ENCODE measurements at regions not wholly inside any gene's neighbourhood (a gene's known extent, or its start where the extent isn't known, plus 50 kb on each side); places are given as distances from the start of the nearest gene placed in this dataset.

GRCh38 chr2:17311106-17311619 lies 207.1 kb downstream of the RAD51AP2 start:
- Histone ChIP-seq H3K4me1 (ENCODE audit: insufficient read depth, low read length) (peaks cover 3% of the 10 kb centered on the region), H3K36me3 (ENCODE audit: insufficient read depth, low read length) (no peaks in the 10 kb centered on the region), H3K4me2 (ENCODE audit: low read length) (peak overlapping the region; percentile 34), H3K9ac (ENCODE audit: low read length) (no peak overlapping the region), H3K9me3 (ENCODE audit: insufficient read depth, low read depth, low read length) (no peaks in the 10 kb centered on the region), H4K20me1 (ENCODE audit: insufficient read depth, low read length) (no peaks in the 10 kb centered on the region), H3K27ac (ENCODE audit: low read depth, low read length) (no peak overlapping the region), H3K27me3 (ENCODE audit: insufficient read depth, low read length) (no peaks in the 10 kb centered on the region), H3K4me3 (ENCODE audit: insufficient read depth, low read depth, low read length) (no peak overlapping the region), H3K79me2 (ENCODE audit: insufficient read depth, low read length) (no peaks in the 10 kb centered on the region), H2AFZ (ENCODE audit: low read depth, low read length) (no peak overlapping the region)
- Mint-ChIP-seq H3K36me3 (ENCODE audit: low read depth, unreplicated experiment) (no peaks in the 10 kb centered on the region), H3K9me3 (ENCODE audit: unreplicated experiment) (no peaks in the 10 kb centered on the region), H3K4me1 (ENCODE audit: low read depth, unreplicated experiment) (peaks cover 26% of the 10 kb centered on the region), H3K27ac (ENCODE audit: unreplicated experiment) (no peak overlapping the region), H3K27me3 (ENCODE audit: low read depth, unreplicated experiment) (peaks cover 4% of the 10 kb centered on the region), H3K4me3 (ENCODE audit: unreplicated experiment) (no peak overlapping the region)
- TF ChIP-seq CTCF (IDR thresholded peaks at IDR 0.05; ENCODE audit: insufficient read depth, low read depth, low read length) (no peak), EZH2 (IDR thresholded peaks at IDR 0.05; ENCODE audit: insufficient read depth, low read length) (no peak)
- FAIRE-seq, result no peak
- DNase-seq (ENCODE audit: low read depth), result no peak

DNA sequence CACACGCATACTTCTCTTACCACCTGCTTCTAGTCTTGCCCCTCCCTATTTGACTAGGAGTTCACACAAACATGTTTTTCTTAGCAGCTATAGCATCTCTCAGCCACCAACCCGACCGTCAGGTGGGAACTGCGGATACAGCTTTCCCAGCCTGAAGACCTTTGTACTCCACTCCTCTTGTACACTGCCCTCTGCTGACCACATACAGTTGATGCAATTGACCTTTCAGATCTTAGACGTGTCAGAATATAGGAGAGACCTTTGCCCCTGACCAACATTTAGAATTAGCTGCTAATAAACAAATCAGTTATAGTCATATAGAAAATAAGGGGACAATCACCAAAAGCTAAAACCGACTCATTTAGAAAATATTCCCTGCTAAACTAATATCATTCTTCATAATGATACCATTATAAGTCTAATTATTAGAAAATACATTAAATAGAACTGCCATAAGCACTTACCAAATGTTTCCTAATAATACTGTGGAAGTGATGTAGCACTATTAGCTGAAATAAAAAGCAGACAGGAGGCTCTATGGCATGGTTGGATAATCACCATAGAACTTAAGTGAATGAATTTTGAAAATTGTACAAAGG lies 208.4 kb downstream of the RAD51AP2 start:
- FAIRE-seq (no peak), DNase-seq (ENCODE audit: low read depth) (peak; percentile 39)
- H2AFZ ChIP-seq (ENCODE audit: low read depth, low read length), result no peak overlapping the region
- no peak overlapping the region for H3K9ac ChIP-seq (ENCODE audit: low read length)
- peaks cover 3% of the 10 kb centered on the region for H3K27me3 Mint-ChIP-seq (ENCODE audit: low read depth, unreplicated experiment)
- no peaks in the 10 kb centered on the region for H3K36me3 ChIP-seq (ENCODE audit: insufficient read depth, low read length)
- no peak overlapping the region for H3K4me3 Mint-ChIP-seq (ENCODE audit: unreplicated experiment)
- H4K20me1 ChIP-seq (ENCODE audit: insufficient read depth, low read length), result no peaks in the 10 kb centered on the region
- no peaks in the 10 kb centered on the region for H3K79me2 ChIP-seq (ENCODE audit: insufficient read depth, low read length)
- no peaks in the 10 kb centered on the region for H3K9me3 Mint-ChIP-seq (ENCODE audit: unreplicated experiment)
- no peaks in the 10 kb centered on the region for H3K9me3 ChIP-seq (ENCODE audit: insufficient read depth, low read depth, low read length)
- no peak overlapping the region for H3K4me3 ChIP-seq (ENCODE audit: insufficient read depth, low read depth, low read length)
- no peak overlapping the region for H3K27ac ChIP-seq (ENCODE audit: low read depth, low read length)
- no peak overlapping the region for H3K27ac Mint-ChIP-seq (ENCODE audit: unreplicated experiment)
- no peak overlapping the region for H3K4me2 ChIP-seq (ENCODE audit: low read length)
- H3K4me1 Mint-ChIP-seq (ENCODE audit: low read depth, unreplicated experiment), result peaks cover 26% of the 10 kb centered on the region
- no peaks in the 10 kb centered on the region for H3K36me3 Mint-ChIP-seq (ENCODE audit: low read depth, unreplicated experiment)
- peaks cover 3% of the 10 kb centered on the region for H3K4me1 ChIP-seq (ENCODE audit: insufficient read depth, low read length)
- no peaks in the 10 kb centered on the region for H3K27me3 ChIP-seq (ENCODE audit: insufficient read depth, low read length)
- TF ChIP-seq EZH2 (IDR thresholded peaks at IDR 0.05; ENCODE audit: insufficient read depth, low read length) (no peak), CTCF (IDR thresholded peaks at IDR 0.05; ENCODE audit: insufficient read depth, low read depth, low read length) (peak; percentile 67)

DNA sequence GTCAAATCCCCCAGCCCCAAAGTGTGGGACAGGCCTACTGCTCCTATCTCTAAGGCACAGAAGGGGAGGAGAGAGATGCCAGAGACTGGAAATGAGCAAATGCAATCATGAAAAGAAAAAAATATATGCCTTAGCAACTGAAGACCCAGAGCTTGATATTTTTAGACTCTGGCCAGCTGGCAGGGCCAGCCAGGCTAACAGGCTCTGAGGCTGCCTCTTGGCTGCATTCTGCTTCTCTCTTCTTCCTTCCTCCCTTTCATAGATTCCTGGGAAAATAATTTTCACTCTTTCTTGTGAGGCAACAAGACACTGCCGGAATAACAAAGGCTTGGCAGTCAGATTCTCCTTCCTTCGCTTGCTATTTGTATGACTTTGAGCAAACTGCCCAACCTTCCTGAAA lies 209.1 kb downstream of the RAD51AP2 start:
- Mint-ChIP-seq H3K27ac (ENCODE audit: unreplicated experiment) (no peak overlapping the region), H3K4me1 (ENCODE audit: low read depth, unreplicated experiment) (peaks cover 26% of the 10 kb centered on the region), H3K36me3 (ENCODE audit: low read depth, unreplicated experiment) (no peaks in the 10 kb centered on the region), H3K27me3 (ENCODE audit: low read depth, unreplicated experiment) (no peaks in the 10 kb centered on the region), H3K9me3 (ENCODE audit: unreplicated experiment) (no peaks in the 10 kb centered on the region), H3K4me3 (ENCODE audit: unreplicated experiment) (no peak overlapping the region)
- H3K4me3 ChIP-seq (ENCODE audit: insufficient read depth, low read depth, low read length), result no peak overlapping the region
- DNase-seq (ENCODE audit: low read depth), result no peak
- TF ChIP-seq CTCF (IDR thresholded peaks at IDR 0.05; ENCODE audit: insufficient read depth, low read depth, low read length) (no peak), EZH2 (IDR thresholded peaks at IDR 0.05; ENCODE audit: insufficient read depth, low read length) (no peak)
- no peak overlapping the region for H3K4me2 ChIP-seq (ENCODE audit: low read length)
- no peaks in the 10 kb centered on the region for H3K36me3 ChIP-seq (ENCODE audit: insufficient read depth, low read length)
- H3K27me3 ChIP-seq (ENCODE audit: insufficient read depth, low read length), result no peaks in the 10 kb centered on the region
- H3K79me2 ChIP-seq (ENCODE audit: insufficient read depth, low read length), result no peaks in the 10 kb centered on the region
- peaks cover 3% of the 10 kb centered on the region for H3K4me1 ChIP-seq (ENCODE audit: insufficient read depth, low read length)
- no peak overlapping the region for H3K9ac ChIP-seq (ENCODE audit: low read length)
- no peaks in the 10 kb centered on the region for H3K9me3 ChIP-seq (ENCODE audit: insufficient read depth, low read depth, low read length)
- H4K20me1 ChIP-seq (ENCODE audit: insufficient read depth, low read length), result no peaks in the 10 kb centered on the region
- no peak for FAIRE-seq
- no peak overlapping the region for H3K27ac ChIP-seq (ENCODE audit: low read depth, low read length)
- H2AFZ ChIP-seq (ENCODE audit: low read depth, low read length), result no peak overlapping the region
